ENCODE measurements at regions not wholly inside any gene's neighbourhood (a gene's known extent, or its start where the extent isn't known, plus 50 kb on each side); places are given as distances from the start of the nearest gene placed in this dataset.

GRCh38 chr15:36407647-36408046 is 171.8 kb upstream of the CDIN1 start:
- H3K4me1 ChIP-seq: no peaks in the 10 kb centered on the region
- H3K4me3 ChIP-seq: no peak overlapping the region
- H3K36me3 ChIP-seq: no peaks in the 10 kb centered on the region
- H3K4me2 ChIP-seq: no peak overlapping the region
- no peak overlapping the region for H3K27ac ChIP-seq
- no peaks in the 10 kb centered on the region for H4K20me1 ChIP-seq
- no peak overlapping the region for H3K9ac ChIP-seq
- no peaks in the 10 kb centered on the region for H3K27me3 ChIP-seq
- no peaks in the 10 kb centered on the region for H3K9me3 ChIP-seq
- no peak for TF ChIP-seq Cebpa-rat (IDR thresholded peaks at IDR 0.05)

GRCh38 chr15:36409819-36410218 is 169.6 kb upstream of the CDIN1 start:
- H3K4me1 ChIP-seq: no peaks in the 10 kb centered on the region
- no peak overlapping the region for H3K4me3 ChIP-seq
- no peak for TF ChIP-seq Cebpa-rat (IDR thresholded peaks at IDR 0.05)
- H3K9ac ChIP-seq: no peak overlapping the region
- no peak overlapping the region for H3K4me2 ChIP-seq
- H3K9me3 ChIP-seq: no peaks in the 10 kb centered on the region
- no peaks in the 10 kb centered on the region for H3K27me3 ChIP-seq
- H3K27ac ChIP-seq: no peak overlapping the region
- no peaks in the 10 kb centered on the region for H4K20me1 ChIP-seq
- H3K36me3 ChIP-seq: no peaks in the 10 kb centered on the region

- TF ChIP-seq Cebpa-rat (IDR thresholded peaks at IDR 0.05): no peak
- Histone ChIP-seq H3K9ac (no peak overlapping the region), H3K36me3 (no peaks in the 10 kb centered on the region), H3K4me1 (no peaks in the 10 kb centered on the region), H3K9me3 (no peaks in the 10 kb centered on the region), H3K4me2 (no peak overlapping the region), H3K4me3 (no peak overlapping the region), H3K27me3 (no peaks in the 10 kb centered on the region), H4K20me1 (no peaks in the 10 kb centered on the region), H3K27ac (no peak overlapping the region)
These were observed 164.8 kb upstream of the CDIN1 start for GRCh38 chr15:36414670-36415069.

- Histone ChIP-seq H3K4me1 (no peaks in the 10 kb centered on the region), H3K9ac (no peak overlapping the region), H3K27me3 (no peaks in the 10 kb centered on the region), H3K36me3 (no peaks in the 10 kb centered on the region), H4K20me1 (no peaks in the 10 kb centered on the region), H3K4me2 (no peak overlapping the region), H3K4me3 (no peak overlapping the region), H3K27ac (no peak overlapping the region), H3K9me3 (no peaks in the 10 kb centered on the region)
- no peak for TF ChIP-seq Cebpa-rat (IDR thresholded peaks at IDR 0.05)
These were observed 163.8 kb upstream of the CDIN1 start for GRCh38 chr15:36415643-36416042.

- H3K4me2 ChIP-seq: no peak overlapping the region
- H3K27ac ChIP-seq: no peak overlapping the region
- no peak overlapping the region for H3K4me3 ChIP-seq
- no peak overlapping the region for H3K9ac ChIP-seq
- H3K9me3 ChIP-seq: no peaks in the 10 kb centered on the region
- H3K27me3 ChIP-seq: no peaks in the 10 kb centered on the region
- TF ChIP-seq Cebpa-rat (IDR thresholded peaks at IDR 0.05): no peak
- no peaks in the 10 kb centered on the region for H4K20me1 ChIP-seq
- H3K36me3 ChIP-seq: no peaks in the 10 kb centered on the region
- no peaks in the 10 kb centered on the region for H3K4me1 ChIP-seq
These were observed 156.8 kb upstream of the CDIN1 start for GRCh38 chr15:36422631-36423030.

- no peak overlapping the region for H3K4me2 ChIP-seq
- H3K4me3 ChIP-seq: no peak overlapping the region
- no peak overlapping the region for H3K27ac ChIP-seq
- no peak for TF ChIP-seq Cebpa-rat (IDR thresholded peaks at IDR 0.05)
- H3K27me3 ChIP-seq: no peaks in the 10 kb centered on the region
- no peaks in the 10 kb centered on the region for H4K20me1 ChIP-seq
- H3K4me1 ChIP-seq: no peaks in the 10 kb centered on the region
- no peaks in the 10 kb centered on the region for H3K9me3 ChIP-seq
- H3K36me3 ChIP-seq: no peaks in the 10 kb centered on the region
- no peak overlapping the region for H3K9ac ChIP-seq
These were observed 152.7 kb upstream of the CDIN1 start for GRCh38 chr15:36426691-36427090.

GRCh38 chr15:36428102-36428845 is 151.2 kb upstream of the CDIN1 start:
- Histone ChIP-seq H3K27ac (no peak overlapping the region), H3K9me3 (no peaks in the 10 kb centered on the region), H4K20me1 (no peaks in the 10 kb centered on the region), H3K4me1 (no peaks in the 10 kb centered on the region), H3K27me3 (no peaks in the 10 kb centered on the region), H3K4me2 (no peak overlapping the region), H3K4me3 (no peak overlapping the region), H3K36me3 (no peaks in the 10 kb centered on the region), H3K9ac (no peak overlapping the region)
- no peak for TF ChIP-seq Cebpa-rat (IDR thresholded peaks at IDR 0.05)

- Histone ChIP-seq H3K9ac (no peak overlapping the region), H3K4me1 (no peaks in the 10 kb centered on the region), H3K9me3 (no peaks in the 10 kb centered on the region), H3K4me3 (no peak overlapping the region), H3K4me2 (no peak overlapping the region), H3K27ac (no peak overlapping the region), H3K36me3 (no peaks in the 10 kb centered on the region), H4K20me1 (no peaks in the 10 kb centered on the region), H3K27me3 (no peaks in the 10 kb centered on the region)
- TF ChIP-seq Cebpa-rat (IDR thresholded peaks at IDR 0.05): no peak
These were observed 149.7 kb upstream of the CDIN1 start for GRCh38 chr15:36429707-36430106.

GRCh38 chr15:36430280-36430679 is 149.1 kb upstream of the CDIN1 start:
- Histone ChIP-seq H4K20me1 (no peaks in the 10 kb centered on the region), H3K4me2 (no peak overlapping the region), H3K9ac (no peak overlapping the region), H3K4me3 (no peak overlapping the region), H3K9me3 (no peaks in the 10 kb centered on the region), H3K4me1 (no peaks in the 10 kb centered on the region), H3K36me3 (no peaks in the 10 kb centered on the region), H3K27me3 (no peaks in the 10 kb centered on the region), H3K27ac (no peak overlapping the region)
- no peak for TF ChIP-seq Cebpa-rat (IDR thresholded peaks at IDR 0.05)

GRCh38 chr15:36430726-36431265 is 148.6 kb upstream of the CDIN1 start:
- no peak overlapping the region for H3K4me3 ChIP-seq
- no peak overlapping the region for H3K27ac ChIP-seq
- no peaks in the 10 kb centered on the region for H3K36me3 ChIP-seq
- H3K9ac ChIP-seq: no peak overlapping the region
- H4K20me1 ChIP-seq: no peaks in the 10 kb centered on the region
- TF ChIP-seq Cebpa-rat (IDR thresholded peaks at IDR 0.05): no peak
- no peaks in the 10 kb centered on the region for H3K4me1 ChIP-seq
- H3K4me2 ChIP-seq: no peak overlapping the region
- H3K9me3 ChIP-seq: no peaks in the 10 kb centered on the region
- no peaks in the 10 kb centered on the region for H3K27me3 ChIP-seq
